GM12878 (cell line): ENCODE measurements at regions not wholly inside any gene's neighbourhood (a gene's known extent, or its start where the extent isn't known, plus 50 kb on each side); places are given as distances from the start of the nearest gene placed in this dataset.

Experiments used
- ATAC-seq: fragments of 200-7000 bp; cut with Tn5 transposase; 3 replicates; pipeline ENCODE4 v1.9.1; 2020; ENCODE audit warnings: mild to moderate bottlenecking, moderate library complexity
- BruUV-seq: library from RNA; stranded (reverse); fragments of 400-500 nt; replicated peaks from 2 replicates; lab custom pipeline; 2021; lab: Mats Ljungman, UMichigan
- CTCF ChIA-PET: fragments of 300-600 bp; sonication (Branson Sonifier 250); formaldehyde crosslinking; extraction: SDS; loops from one replicate; lab custom pipeline; 2021; ENCODE audit warnings: inconsistent platforms; lab: Yijun Ruan, JAX
- POLR2A ChIA-PET: fragments of 350-600 bp; formaldehyde crosslinking; extraction: SDS; loops from one replicate; lab custom pipeline; 2021; ENCODE audit warnings: inconsistent platforms; lab: Charles Lee
- RAD21 ChIA-PET: fragments of 300-600 bp; sonication (Branson Sonifier 250); formaldehyde crosslinking; loops from one replicate; lab custom pipeline; 2023; ENCODE audit warnings: antibody characterized with exemption; ENCODE audit not compliant: unreplicated experiment; lab: Charles Lee
- SMC1A ChIA-PET: fragments of 300-600 bp; sonication (Branson Sonifier 250); formaldehyde crosslinking; loops from one replicate; lab custom pipeline; 2023; ENCODE audit not compliant: unreplicated experiment, uncharacterized antibody; lab: Charles Lee
- DNase-seq: peaks from one replicate; pipeline ENCODE4 v3.0.0-alpha.2; 2011; ENCODE audit warnings: low read depth, low spot score
- FAIRE-seq: peaks from 3 replicates; lab custom pipeline; 2011; peaks lifted over from hg19 to GRCh38; lab: Jason Lieb, UNC
- H2AFZ ChIP-seq: 2 replicates; pipeline ENCODE4 v1.6.0; 2011; ENCODE audit warnings: low read depth, low read length, control low read depth; ENCODE audit not compliant: control insufficient read depth
- H3K27ac ChIP-seq: 2 replicates; pipeline ENCODE4 v1.5.1; 2011; ENCODE audit warnings: control low read depth; ENCODE audit not compliant: control insufficient read depth, insufficient read depth
- H3K27me3 ChIP-seq, 2 experiments: replicated peaks in 1 of 2; 2 replicates each; pipeline versions ENCODE4 v1.6.0 to v1.6.1; 2011; ENCODE audit warnings: low read length in 1 of 2; ENCODE audit not compliant: control insufficient read depth in 2 of 2, insufficient read depth in 2 of 2
- H3K36me3 ChIP-seq, 2 experiments: 2 replicates each; pipeline ENCODE4 v1.5.1; 2011; ENCODE audit warnings: low read length in 1 of 2; ENCODE audit not compliant: control insufficient read depth in 2 of 2, insufficient read depth in 2 of 2
- H3K4me1 ChIP-seq: 2 replicates; pipeline ENCODE4 v1.6.1; 2011; ENCODE audit warnings: mild to moderate bottlenecking, low read length, moderate library complexity, mixed read lengths; ENCODE audit not compliant: control insufficient read depth, insufficient read depth
- H3K4me2 ChIP-seq: 2 replicates; pipeline ENCODE4 v1.6.0; 2011; ENCODE audit warnings: control low read depth; ENCODE audit not compliant: control insufficient read depth, insufficient read depth
- H3K4me3 ChIP-seq: fragments of 200-600 bp; sonication (generic); 2 replicates; pipeline ENCODE4 v1.5.1; 2016
- H3K79me2 ChIP-seq: 2 replicates; pipeline ENCODE4 v1.6.0; 2011; ENCODE audit warnings: low read length; ENCODE audit not compliant: control insufficient read depth, insufficient read depth
- H3K9ac ChIP-seq: 2 replicates; pipeline ENCODE4 v1.8.0; 2011; ENCODE audit warnings: low read length, control low read depth, mixed read lengths; ENCODE audit not compliant: control insufficient read depth, insufficient read depth
- H3K9me3 ChIP-seq: replicated peaks from 3 replicates; pipeline ENCODE4 v1.5.1; 2011; ENCODE audit warnings: mild to moderate bottlenecking, low read length; ENCODE audit not compliant: control insufficient read depth, insufficient read depth
- H4K20me1 ChIP-seq: 2 replicates; pipeline ENCODE4 v1.6.0; 2011; ENCODE audit not compliant: control insufficient read depth, insufficient read depth
- BMI1 ChIP-seq: fragments of 450-650 bp; IDR thresholded peaks from 2 replicates; pipeline ENCODE4 v1.6.1; 2016; ENCODE audit warnings: mild to moderate bottlenecking, moderate library complexity, borderline replicate concordance
- CBX5 ChIP-seq: sonication (generic); IDR thresholded peaks from 2 replicates; pipeline ENCODE4 v1.6.1; 2016; ENCODE audit warnings: low read depth, moderate library complexity, mild to moderate bottlenecking, inconsistent platforms
- CHD2 ChIP-seq: IDR thresholded peaks from 2 replicates; pipeline ENCODE4 v1.6.1; 2011; ENCODE audit warnings: low read depth, low read length, improper control_type of control experiment, borderline replicate concordance
- MEF2B ChIP-seq: fragments of 450-650 bp; IDR thresholded peaks from 2 replicates; pipeline ENCODE4 v1.6.1; 2018; ENCODE audit warnings: mild to moderate bottlenecking, moderate library complexity; ENCODE audit not compliant: partially characterized antibody, poor library complexity, severe bottlenecking
- POLR2AphosphoS5 ChIP-seq: IDR thresholded peaks from 2 replicates; pipeline ENCODE4 v1.6.1; 2011; ENCODE audit warnings: mild to moderate bottlenecking, low read length, inconsistent platforms
- RAD21 ChIP-seq: IDR thresholded peaks from 2 replicates; pipeline ENCODE4 v1.6.1; 2011; ENCODE audit warnings: mild to moderate bottlenecking, low read depth, low read length, moderate library complexity; ENCODE audit not compliant: insufficient read depth
- SREBF2 ChIP-seq: IDR thresholded peaks from 2 replicates; pipeline ENCODE4 v1.6.1; 2012; ENCODE audit warnings: mild to moderate bottlenecking, low read length
- ZBTB4 ChIP-seq: fragments of 450-650 bp; formaldehyde crosslinking; IDR thresholded peaks from 2 replicates; pipeline ENCODE4 v1.4.0; 2022; ENCODE audit warnings: mild to moderate bottlenecking, moderate library complexity
- ZNF592 ChIP-seq: fragments of 450-650 bp; IDR thresholded peaks from 2 replicates; pipeline ENCODE4 v1.6.1; 2017; ENCODE audit warnings: mild to moderate bottlenecking, moderate library complexity
- WGBS: methylation state at CpG from one replicate; pipeline ENCODE4 v1.1.6; 2016; ENCODE audit warnings: low lambda C conversion rate; ENCODE audit not compliant: insufficient replicate concordance, insufficient coverage; ENCODE audit errors: missing lambda C conversion rate; 5-methylcytosine and 5-hydroxymethylcytosine counted together
- in situ Hi-C: fragments of 300-500 bp; cut with MboI; formaldehyde crosslinking; loops from 9 replicates; pipeline ENCODE4 v1.14.3; 2018; ENCODE audit warnings: mixed read lengths
- intact Hi-C: fragments of 100-400 bp; cut with micrococcal nuclease; formaldehyde crosslinking; loops from one replicate; pipeline ENCODE4 v1.14.2; 2022; ENCODE audit not compliant: unreplicated experiment
- TF ChIP-seq, protein P1 (sequence below): fragments of 150-350 bp; IDR thresholded peaks from 2 replicates; pipeline ENCODE4 v1.6.1; 2014; ENCODE audit warnings: mild to moderate bottlenecking, low read depth, low read length
- TF ChIP-seq, protein P2 (sequence below), 3 experiments: IDR thresholded peaks in 2 of 3; conservative IDR thresholded peaks in 1 of 3; 2 replicates each; pipeline ENCODE4 v1.5.1; 2011; ENCODE audit warnings: low read depth in 3 of 3, low read length in 3 of 3, mild to moderate bottlenecking in 3 of 3, control low read depth in 2 of 3, moderate library complexity in 2 of 3, inconsistent platforms in 1 of 3, mixed read lengths in 1 of 3; ENCODE audit not compliant: control insufficient read depth in 2 of 3, insufficient read depth in 1 of 3; ENCODE audit errors: extremely low read depth in 1 of 3

- RAD21 ChIA-PET, result no interaction called here
- Histone ChIP-seq H3K79me2 (no peaks in the 10 kb centered on the region), H4K20me1 (no peaks in the 10 kb centered on the region), H3K4me1 (no peaks in the 10 kb centered on the region), H3K9me3 (no peaks in the 10 kb centered on the region), H3K4me2 (no peak overlapping the region), H3K27ac (no peak overlapping the region), H3K27me3 (no peaks in the 10 kb centered on the region), H3K4me3 (no peak overlapping the region), H3K36me3 (no peaks in the 10 kb centered on the region), H2AFZ (no peak overlapping the region), H3K9ac (no peak overlapping the region)
- 13% methylated on average over 4 of the region's 4 CpGs for WGBS
- TF ChIP-seq, protein P1, sequence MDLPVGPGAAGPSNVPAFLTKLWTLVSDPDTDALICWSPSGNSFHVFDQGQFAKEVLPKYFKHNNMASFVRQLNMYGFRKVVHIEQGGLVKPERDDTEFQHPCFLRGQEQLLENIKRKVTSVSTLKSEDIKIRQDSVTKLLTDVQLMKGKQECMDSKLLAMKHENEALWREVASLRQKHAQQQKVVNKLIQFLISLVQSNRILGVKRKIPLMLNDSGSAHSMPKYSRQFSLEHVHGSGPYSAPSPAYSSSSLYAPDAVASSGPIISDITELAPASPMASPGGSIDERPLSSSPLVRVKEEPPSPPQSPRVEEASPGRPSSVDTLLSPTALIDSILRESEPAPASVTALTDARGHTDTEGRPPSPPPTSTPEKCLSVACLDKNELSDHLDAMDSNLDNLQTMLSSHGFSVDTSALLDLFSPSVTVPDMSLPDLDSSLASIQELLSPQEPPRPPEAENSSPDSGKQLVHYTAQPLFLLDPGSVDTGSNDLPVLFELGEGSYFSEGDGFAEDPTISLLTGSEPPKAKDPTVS, result no peak
- TF ChIP-seq CBX5 (no peak), CHD2 (no peak), MEF2B (no peak), ZNF592 (no peak), POLR2AphosphoS5 (no peak), RAD21 (no peak), ZBTB4 (CRISPR knock-in tag) (no peak), BMI1 (no peak), SREBF2 (no peak)
- TF ChIP-seq, protein P2, sequence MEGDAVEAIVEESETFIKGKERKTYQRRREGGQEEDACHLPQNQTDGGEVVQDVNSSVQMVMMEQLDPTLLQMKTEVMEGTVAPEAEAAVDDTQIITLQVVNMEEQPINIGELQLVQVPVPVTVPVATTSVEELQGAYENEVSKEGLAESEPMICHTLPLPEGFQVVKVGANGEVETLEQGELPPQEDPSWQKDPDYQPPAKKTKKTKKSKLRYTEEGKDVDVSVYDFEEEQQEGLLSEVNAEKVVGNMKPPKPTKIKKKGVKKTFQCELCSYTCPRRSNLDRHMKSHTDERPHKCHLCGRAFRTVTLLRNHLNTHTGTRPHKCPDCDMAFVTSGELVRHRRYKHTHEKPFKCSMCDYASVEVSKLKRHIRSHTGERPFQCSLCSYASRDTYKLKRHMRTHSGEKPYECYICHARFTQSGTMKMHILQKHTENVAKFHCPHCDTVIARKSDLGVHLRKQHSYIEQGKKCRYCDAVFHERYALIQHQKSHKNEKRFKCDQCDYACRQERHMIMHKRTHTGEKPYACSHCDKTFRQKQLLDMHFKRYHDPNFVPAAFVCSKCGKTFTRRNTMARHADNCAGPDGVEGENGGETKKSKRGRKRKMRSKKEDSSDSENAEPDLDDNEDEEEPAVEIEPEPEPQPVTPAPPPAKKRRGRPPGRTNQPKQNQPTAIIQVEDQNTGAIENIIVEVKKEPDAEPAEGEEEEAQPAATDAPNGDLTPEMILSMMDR (IDR thresholded peaks at IDR 0.05 in 2 of 3, conservative IDR thresholded peaks at IDR 0.05 in 1 of 3; ENCODE audit: control insufficient read depth in 2 of 3, extremely low read depth in 1 of 3, insufficient read depth in 1 of 3, low read depth in 3 of 3, low read length in 3 of 3), result no peak
- SMC1A ChIA-PET, result no interaction called here
- no peak for DNase-seq
- FAIRE-seq, result no peak
- CTCF ChIA-PET, result no interaction called here
- POLR2A ChIA-PET, result no interaction called here
- BruUV-seq, result no TSS peak
- ATAC-seq, result no peak
- intact Hi-C loops, result no loop called here
- in situ Hi-C loops, result no loop called here
Measured at GRCh38 chr10:118397391-118397790, 55.3 kb upstream of the FAM204A start.
